ENCODE measurements at regions not wholly inside any gene's neighbourhood (a gene's known extent, or its start where the extent isn't known, plus 50 kb on each side); places are given as distances from the start of the nearest gene placed in this dataset.

- no peak for DNase-seq (ENCODE audit: low spot score)
Measured at GRCh38 chr1:208903251-208903905, 659.2 kb upstream of the PLXNA2 start.

GRCh38 chr1:208907790-208908189 lies 663.6 kb upstream of the PLXNA2 start:
- no peak for DNase-seq (ENCODE audit: low spot score)

- no peak for DNase-seq (ENCODE audit: low spot score)
Measured at GRCh38 chr1:208909011-208909984, 665.1 kb upstream of the PLXNA2 start.

- no peak for DNase-seq (ENCODE audit: low spot score)
Measured at GRCh38 chr1:208910161-208910560, 666.0 kb upstream of the PLXNA2 start.

GRCh38 chr1:208917281-208917680 lies 666.2 kb upstream of the CAMK1G start:
- DNase-seq (ENCODE audit: low spot score) = no peak

GRCh38 chr1:208917723-208918122 lies 665.8 kb upstream of the CAMK1G start:
- DNase-seq (ENCODE audit: low spot score) = no peak

- DNase-seq (ENCODE audit: low spot score) = no peak
Measured at GRCh38 chr1:208918160-208918559, 665.4 kb upstream of the CAMK1G start.

GRCh38 chr1:208919371-208919770 lies 664.1 kb upstream of the CAMK1G start:
- DNase-seq (ENCODE audit: low spot score) = no peak

GRCh38 chr1:208921259-208921658 lies 662.3 kb upstream of the CAMK1G start:
- DNase-seq (ENCODE audit: low spot score) = no peak

GRCh38 chr1:208923456-208923855 lies 660.1 kb upstream of the CAMK1G start:
- no peak for DNase-seq (ENCODE audit: low spot score)

GRCh38 chr1:208923946-208924720 lies 659.4 kb upstream of the CAMK1G start:
- DNase-seq (ENCODE audit: low spot score) = no peak

- no peak for DNase-seq (ENCODE audit: low spot score)
Measured at GRCh38 chr1:208924928-208925327, 658.6 kb upstream of the CAMK1G start.

GRCh38 chr1:208928349-208929010 lies 655.0 kb upstream of the CAMK1G start:
- DNase-seq (ENCODE audit: low spot score) = no peak

- peak; percentile 30 for DNase-seq (ENCODE audit: low spot score)
Measured at GRCh38 chr1:208929575-208929974, 653.9 kb upstream of the CAMK1G start.

GRCh38 chr1:208931936-208932335 lies 651.6 kb upstream of the CAMK1G start:
- no peak for DNase-seq (ENCODE audit: low spot score)

- DNase-seq (ENCODE audit: low spot score) = no peak
Measured at GRCh38 chr1:208933984-208934525, 649.5 kb upstream of the CAMK1G start.

- DNase-seq (ENCODE audit: low spot score) = no peak
Measured at GRCh38 chr1:208934933-208935332, 648.6 kb upstream of the CAMK1G start.

GRCh38 chr1:208935517-208936187 lies 647.9 kb upstream of the CAMK1G start:
- DNase-seq (ENCODE audit: low spot score) = no peak

GRCh38 chr1:208939537-208940085 lies 643.9 kb upstream of the CAMK1G start:
- DNase-seq (ENCODE audit: low spot score) = no peak

GRCh38 chr1:208942394-208943130 lies 641.0 kb upstream of the CAMK1G start:
- DNase-seq (ENCODE audit: low spot score) = no peak

All from RKO (cell line).